GM12878 (cell line): ENCODE measurements at regions not wholly inside any gene's neighbourhood (a gene's known extent, or its start where the extent isn't known, plus 50 kb on each side); places are given as distances from the start of the nearest gene placed in this dataset.

Experiments
- ATAC-seq: fragments of 200-7000 bp; cut with Tn5 transposase; 3 replicates; pipeline ENCODE4 v1.9.1; 2020; ENCODE audit warnings: mild to moderate bottlenecking, moderate library complexity
- BruUV-seq: library from RNA; stranded (reverse); fragments of 400-500 nt; replicated peaks from 2 replicates; lab custom pipeline; 2021; lab: Mats Ljungman, UMichigan
- CTCF ChIA-PET: fragments of 300-600 bp; sonication (Branson Sonifier 250); formaldehyde crosslinking; extraction: SDS; loops from one replicate; lab custom pipeline; 2021; ENCODE audit warnings: inconsistent platforms; lab: Yijun Ruan, JAX
- POLR2A ChIA-PET: fragments of 350-600 bp; formaldehyde crosslinking; extraction: SDS; loops from one replicate; lab custom pipeline; 2021; ENCODE audit warnings: inconsistent platforms; lab: Charles Lee
- RAD21 ChIA-PET: fragments of 300-600 bp; sonication (Branson Sonifier 250); formaldehyde crosslinking; loops from one replicate; lab custom pipeline; 2023; ENCODE audit warnings: antibody characterized with exemption; ENCODE audit not compliant: unreplicated experiment; lab: Charles Lee
- SMC1A ChIA-PET: fragments of 300-600 bp; sonication (Branson Sonifier 250); formaldehyde crosslinking; loops from one replicate; lab custom pipeline; 2023; ENCODE audit not compliant: unreplicated experiment, uncharacterized antibody; lab: Charles Lee
- DNase-seq: peaks from one replicate; pipeline ENCODE4 v3.0.0-alpha.2; 2011; ENCODE audit warnings: low read depth, low spot score
- FAIRE-seq: peaks from 3 replicates; lab custom pipeline; 2011; peaks lifted over from hg19 to GRCh38; lab: Jason Lieb, UNC
- H2AFZ ChIP-seq: 2 replicates; pipeline ENCODE4 v1.6.0; 2011; ENCODE audit warnings: low read depth, low read length, control low read depth; ENCODE audit not compliant: control insufficient read depth
- H3K27ac ChIP-seq: 2 replicates; pipeline ENCODE4 v1.5.1; 2011; ENCODE audit warnings: control low read depth; ENCODE audit not compliant: control insufficient read depth, insufficient read depth
- H3K27me3 ChIP-seq, 2 experiments: replicated peaks in 1 of 2; 2 replicates each; pipeline versions ENCODE4 v1.6.0 to v1.6.1; 2011; ENCODE audit warnings: low read length in 1 of 2; ENCODE audit not compliant: control insufficient read depth in 2 of 2, insufficient read depth in 2 of 2
- H3K36me3 ChIP-seq, 2 experiments: 2 replicates each; pipeline ENCODE4 v1.5.1; 2011; ENCODE audit warnings: low read length in 1 of 2; ENCODE audit not compliant: control insufficient read depth in 2 of 2, insufficient read depth in 2 of 2
- H3K4me1 ChIP-seq: 2 replicates; pipeline ENCODE4 v1.6.1; 2011; ENCODE audit warnings: mild to moderate bottlenecking, low read length, moderate library complexity, mixed read lengths; ENCODE audit not compliant: control insufficient read depth, insufficient read depth
- H3K4me2 ChIP-seq: 2 replicates; pipeline ENCODE4 v1.6.0; 2011; ENCODE audit warnings: control low read depth; ENCODE audit not compliant: control insufficient read depth, insufficient read depth
- H3K4me3 ChIP-seq: fragments of 200-600 bp; sonication (generic); 2 replicates; pipeline ENCODE4 v1.5.1; 2016
- H3K79me2 ChIP-seq: 2 replicates; pipeline ENCODE4 v1.6.0; 2011; ENCODE audit warnings: low read length; ENCODE audit not compliant: control insufficient read depth, insufficient read depth
- H3K9ac ChIP-seq: 2 replicates; pipeline ENCODE4 v1.8.0; 2011; ENCODE audit warnings: low read length, control low read depth, mixed read lengths; ENCODE audit not compliant: control insufficient read depth, insufficient read depth
- H3K9me3 ChIP-seq: replicated peaks from 3 replicates; pipeline ENCODE4 v1.5.1; 2011; ENCODE audit warnings: mild to moderate bottlenecking, low read length; ENCODE audit not compliant: control insufficient read depth, insufficient read depth
- H4K20me1 ChIP-seq: 2 replicates; pipeline ENCODE4 v1.6.0; 2011; ENCODE audit not compliant: control insufficient read depth, insufficient read depth
- CBX5 ChIP-seq: sonication (generic); IDR thresholded peaks from 2 replicates; pipeline ENCODE4 v1.6.1; 2016; ENCODE audit warnings: low read depth, moderate library complexity, mild to moderate bottlenecking, inconsistent platforms
- CREB1 ChIP-seq: IDR thresholded peaks from 2 replicates; pipeline ENCODE4 v1.6.1; 2012; ENCODE audit warnings: low read depth, mild to moderate bottlenecking, inconsistent platforms
- DPF2 ChIP-seq: fragments of 450-650 bp; IDR thresholded peaks from 2 replicates; pipeline ENCODE4 v1.6.1; 2017; ENCODE audit warnings: mild to moderate bottlenecking
- MTA3 ChIP-seq: IDR thresholded peaks from 2 replicates; pipeline ENCODE4 v1.6.1; 2012; ENCODE audit warnings: low read length, inconsistent platforms, borderline replicate concordance
- MXI1 ChIP-seq: fragments of 150-350 bp; IDR thresholded peaks from 2 replicates; pipeline ENCODE4 v1.6.1; 2011; ENCODE audit warnings: low read depth, mild to moderate bottlenecking, inconsistent platforms, low read length, improper control_type of control experiment
- NFIC ChIP-seq: IDR thresholded peaks from 2 replicates; pipeline ENCODE4 v1.6.1; 2012; ENCODE audit warnings: low read depth, mild to moderate bottlenecking, inconsistent platforms, low read length, moderate library complexity
- SIX5 ChIP-seq: IDR thresholded peaks from 2 replicates; pipeline ENCODE4 v1.6.1; 2011; ENCODE audit warnings: mild to moderate bottlenecking, low read depth, low read length, moderate library complexity; ENCODE audit not compliant: severe bottlenecking
- SUPT20H ChIP-seq: IDR thresholded peaks from 2 replicates; pipeline ENCODE4 v1.6.1; 2011; ENCODE audit warnings: low read depth, mild to moderate bottlenecking, low read length, moderate library complexity, borderline replicate concordance; ENCODE audit not compliant: control insufficient read depth
- ZBED1 ChIP-seq: IDR thresholded peaks from 2 replicates; pipeline ENCODE4 v1.6.1; 2016; ENCODE audit warnings: borderline replicate concordance
- WGBS: methylation state at CpG from one replicate; pipeline ENCODE4 v1.1.6; 2016; ENCODE audit warnings: low lambda C conversion rate; ENCODE audit not compliant: insufficient replicate concordance, insufficient coverage; ENCODE audit errors: missing lambda C conversion rate; 5-methylcytosine and 5-hydroxymethylcytosine counted together
- in situ Hi-C: fragments of 300-500 bp; cut with MboI; formaldehyde crosslinking; loops from 9 replicates; pipeline ENCODE4 v1.14.3; 2018; ENCODE audit warnings: mixed read lengths
- intact Hi-C: fragments of 100-400 bp; cut with micrococcal nuclease; formaldehyde crosslinking; loops from one replicate; pipeline ENCODE4 v1.14.2; 2022; ENCODE audit not compliant: unreplicated experiment
- TF ChIP-seq, protein P1 (sequence below): fragments of 450-650 bp; IDR thresholded peaks from 2 replicates; pipeline ENCODE4 v1.6.1; 2016; ENCODE audit warnings: mild to moderate bottlenecking
- TF ChIP-seq, protein P2 (sequence below), 3 experiments: IDR thresholded peaks in 2 of 3; conservative IDR thresholded peaks in 1 of 3; 2 replicates each; pipeline ENCODE4 v1.5.1; 2011; ENCODE audit warnings: low read depth in 3 of 3, low read length in 3 of 3, mild to moderate bottlenecking in 3 of 3, control low read depth in 2 of 3, moderate library complexity in 2 of 3, inconsistent platforms in 1 of 3, mixed read lengths in 1 of 3; ENCODE audit not compliant: control insufficient read depth in 2 of 3, insufficient read depth in 1 of 3; ENCODE audit errors: extremely low read depth in 1 of 3
- TF ChIP-seq, protein P3 (sequence below): fragments of 450-650 bp; IDR thresholded peaks from 2 replicates; pipeline ENCODE4 v1.6.1; 2017; ENCODE audit warnings: mild to moderate bottlenecking
- TF ChIP-seq, protein P4 (sequence below): IDR thresholded peaks from 2 replicates; pipeline ENCODE4 v1.6.1; 2011; ENCODE audit warnings: mild to moderate bottlenecking, low read depth, low read length, moderate library complexity; ENCODE audit not compliant: insufficient replicate concordance

DNA sequence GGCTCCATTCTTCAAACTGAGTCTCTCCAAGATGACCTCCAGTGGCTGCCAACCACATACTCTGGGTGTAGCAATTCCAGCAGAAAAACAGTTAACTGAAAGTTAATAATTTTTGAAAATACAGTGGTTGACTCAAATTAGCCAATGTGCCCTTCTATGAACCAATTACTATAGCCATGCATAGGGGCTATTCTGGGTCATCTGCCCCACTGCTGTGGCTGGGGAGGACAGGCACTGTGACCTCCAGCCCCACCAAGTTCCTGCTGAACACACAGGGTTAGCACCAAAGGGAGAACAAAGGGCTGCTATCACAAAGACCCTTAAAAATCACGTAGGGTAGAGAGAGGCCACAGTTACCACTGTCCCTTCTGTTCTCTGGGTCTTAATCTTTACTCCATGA is 123.0 kb downstream of the IRS1 start (continued):
- no peak for TF ChIP-seq SUPT20H

DNA sequence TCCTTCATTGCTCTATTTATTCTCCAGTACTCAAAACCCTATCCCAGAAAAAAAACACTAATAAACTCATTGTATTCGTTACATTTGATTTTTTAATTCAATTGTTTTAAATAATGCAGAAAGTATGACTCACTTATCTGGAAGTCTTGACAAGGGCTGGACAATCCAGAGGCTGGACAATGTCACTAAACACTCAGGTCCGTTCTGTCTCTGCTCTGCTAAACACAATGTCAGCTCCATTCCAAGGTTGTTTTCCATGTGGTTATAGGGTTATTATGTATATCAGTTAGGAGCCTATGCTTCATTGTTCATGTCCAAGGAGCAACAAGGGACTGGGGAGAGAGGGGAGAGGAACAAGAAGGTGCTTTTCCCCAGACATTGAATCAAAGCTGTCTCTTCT is 125.5 kb downstream of the IRS1 start:
- H4K20me1 ChIP-seq = no peaks in the 10 kb centered on the region
- no peaks in the 10 kb centered on the region for H3K9me3 ChIP-seq
- no peaks in the 10 kb centered on the region for H3K27me3 ChIP-seq
- no peak overlapping the region for H3K9ac ChIP-seq
- H3K79me2 ChIP-seq = no peaks in the 10 kb centered on the region
- SMC1A ChIA-PET = no interaction called here
- ATAC-seq (no peak), DNase-seq (no peak)
- no peak overlapping the region for H2AFZ ChIP-seq
- intact Hi-C loops = no loop called here
- in situ Hi-C loops = no loop called here
- 0% methylated on average over 2 of the region's 2 CpGs for WGBS
- no peak overlapping the region for H3K4me3 ChIP-seq
- H3K27ac ChIP-seq = no peak overlapping the region
- BruUV-seq = no TSS peak
- POLR2A ChIA-PET = interaction anchor here (0.6 kb wide), 1 partner anchor 417 kb away, joined by 3 read pairs; no protein-coding TSS in a partner anchor
- TF ChIP-seq ZBED1 (no peak), SIX5 (no peak), DPF2 (no peak), MTA3 (no peak), NFIC (no peak), CBX5 (no peak), CREB1 (no peak), MXI1 (no peak)
- TF ChIP-seq, protein P1, sequence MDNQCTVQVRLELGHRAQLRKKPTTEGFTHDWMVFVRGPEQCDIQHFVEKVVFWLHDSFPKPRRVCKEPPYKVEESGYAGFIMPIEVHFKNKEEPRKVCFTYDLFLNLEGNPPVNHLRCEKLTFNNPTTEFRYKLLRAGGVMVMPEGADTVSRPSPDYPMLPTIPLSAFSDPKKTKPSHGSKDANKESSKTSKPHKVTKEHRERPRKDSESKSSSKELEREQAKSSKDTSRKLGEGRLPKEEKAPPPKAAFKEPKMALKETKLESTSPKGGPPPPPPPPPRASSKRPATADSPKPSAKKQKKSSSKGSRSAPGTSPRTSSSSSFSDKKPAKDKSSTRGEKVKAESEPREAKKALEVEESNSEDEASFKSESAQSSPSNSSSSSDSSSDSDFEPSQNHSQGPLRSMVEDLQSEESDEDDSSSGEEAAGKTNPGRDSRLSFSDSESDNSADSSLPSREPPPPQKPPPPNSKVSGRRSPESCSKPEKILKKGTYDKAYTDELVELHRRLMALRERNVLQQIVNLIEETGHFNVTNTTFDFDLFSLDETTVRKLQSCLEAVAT = no peak
- TF ChIP-seq, protein P2, sequence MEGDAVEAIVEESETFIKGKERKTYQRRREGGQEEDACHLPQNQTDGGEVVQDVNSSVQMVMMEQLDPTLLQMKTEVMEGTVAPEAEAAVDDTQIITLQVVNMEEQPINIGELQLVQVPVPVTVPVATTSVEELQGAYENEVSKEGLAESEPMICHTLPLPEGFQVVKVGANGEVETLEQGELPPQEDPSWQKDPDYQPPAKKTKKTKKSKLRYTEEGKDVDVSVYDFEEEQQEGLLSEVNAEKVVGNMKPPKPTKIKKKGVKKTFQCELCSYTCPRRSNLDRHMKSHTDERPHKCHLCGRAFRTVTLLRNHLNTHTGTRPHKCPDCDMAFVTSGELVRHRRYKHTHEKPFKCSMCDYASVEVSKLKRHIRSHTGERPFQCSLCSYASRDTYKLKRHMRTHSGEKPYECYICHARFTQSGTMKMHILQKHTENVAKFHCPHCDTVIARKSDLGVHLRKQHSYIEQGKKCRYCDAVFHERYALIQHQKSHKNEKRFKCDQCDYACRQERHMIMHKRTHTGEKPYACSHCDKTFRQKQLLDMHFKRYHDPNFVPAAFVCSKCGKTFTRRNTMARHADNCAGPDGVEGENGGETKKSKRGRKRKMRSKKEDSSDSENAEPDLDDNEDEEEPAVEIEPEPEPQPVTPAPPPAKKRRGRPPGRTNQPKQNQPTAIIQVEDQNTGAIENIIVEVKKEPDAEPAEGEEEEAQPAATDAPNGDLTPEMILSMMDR (IDR thresholded peaks at IDR 0.05 in 2 of 3, conservative IDR thresholded peaks at IDR 0.05 in 1 of 3; ENCODE audit: control insufficient read depth in 2 of 3, extremely low read depth in 1 of 3, insufficient read depth in 1 of 3, low read depth in 3 of 3, low read length in 3 of 3) = no peak
- TF ChIP-seq, protein P3, sequence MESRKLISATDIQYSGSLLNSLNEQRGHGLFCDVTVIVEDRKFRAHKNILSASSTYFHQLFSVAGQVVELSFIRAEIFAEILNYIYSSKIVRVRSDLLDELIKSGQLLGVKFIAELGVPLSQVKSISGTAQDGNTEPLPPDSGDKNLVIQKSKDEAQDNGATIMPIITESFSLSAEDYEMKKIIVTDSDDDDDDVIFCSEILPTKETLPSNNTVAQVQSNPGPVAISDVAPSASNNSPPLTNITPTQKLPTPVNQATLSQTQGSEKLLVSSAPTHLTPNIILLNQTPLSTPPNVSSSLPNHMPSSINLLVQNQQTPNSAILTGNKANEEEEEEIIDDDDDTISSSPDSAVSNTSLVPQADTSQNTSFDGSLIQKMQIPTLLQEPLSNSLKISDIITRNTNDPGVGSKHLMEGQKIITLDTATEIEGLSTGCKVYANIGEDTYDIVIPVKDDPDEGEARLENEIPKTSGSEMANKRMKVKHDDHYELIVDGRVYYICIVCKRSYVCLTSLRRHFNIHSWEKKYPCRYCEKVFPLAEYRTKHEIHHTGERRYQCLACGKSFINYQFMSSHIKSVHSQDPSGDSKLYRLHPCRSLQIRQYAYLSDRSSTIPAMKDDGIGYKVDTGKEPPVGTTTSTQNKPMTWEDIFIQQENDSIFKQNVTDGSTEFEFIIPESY = no peak
- TF ChIP-seq, protein P4, sequence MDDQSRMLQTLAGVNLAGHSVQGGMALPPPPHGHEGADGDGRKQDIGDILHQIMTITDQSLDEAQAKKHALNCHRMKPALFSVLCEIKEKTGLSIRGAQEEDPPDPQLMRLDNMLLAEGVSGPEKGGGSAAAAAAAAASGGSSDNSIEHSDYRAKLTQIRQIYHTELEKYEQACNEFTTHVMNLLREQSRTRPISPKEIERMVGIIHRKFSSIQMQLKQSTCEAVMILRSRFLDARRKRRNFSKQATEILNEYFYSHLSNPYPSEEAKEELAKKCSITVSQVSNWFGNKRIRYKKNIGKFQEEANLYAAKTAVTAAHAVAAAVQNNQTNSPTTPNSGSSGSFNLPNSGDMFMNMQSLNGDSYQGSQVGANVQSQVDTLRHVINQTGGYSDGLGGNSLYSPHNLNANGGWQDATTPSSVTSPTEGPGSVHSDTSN = no peak
- TF ChIP-seq, all 136 proteins: peak for 0
- ChIA-PET RAD21 (interaction anchor here (0.6 kb wide), 1 partner anchor 99 kb away, joined by 5 read pairs; no protein-coding TSS in a partner anchor), CTCF (no interaction called here)
- Histone ChIP-seq H3K36me3 (no peaks in the 10 kb centered on the region), H3K4me1 (no peaks in the 10 kb centered on the region; the same call in 1 of the 2 replicates), H3K4me2 (no peak overlapping the region)
- no peak for FAIRE-seq
